ENCODE measurements at regions not wholly inside any gene's neighbourhood (a gene's known extent, or its start where the extent isn't known, plus 50 kb on each side); places are given as distances from the start of the nearest gene placed in this dataset.
"Not testable (repeated sequence)": the region's sequence is repeated elsewhere in the genome, so short reads cannot be mapped to it uniquely, and the experiment has no call there.

GRCh38 chr7:91463330-91463729 is 199.1 kb downstream of the FZD1 start:
- no peak for DNase-seq (ENCODE audit: low spot score)

DNA sequence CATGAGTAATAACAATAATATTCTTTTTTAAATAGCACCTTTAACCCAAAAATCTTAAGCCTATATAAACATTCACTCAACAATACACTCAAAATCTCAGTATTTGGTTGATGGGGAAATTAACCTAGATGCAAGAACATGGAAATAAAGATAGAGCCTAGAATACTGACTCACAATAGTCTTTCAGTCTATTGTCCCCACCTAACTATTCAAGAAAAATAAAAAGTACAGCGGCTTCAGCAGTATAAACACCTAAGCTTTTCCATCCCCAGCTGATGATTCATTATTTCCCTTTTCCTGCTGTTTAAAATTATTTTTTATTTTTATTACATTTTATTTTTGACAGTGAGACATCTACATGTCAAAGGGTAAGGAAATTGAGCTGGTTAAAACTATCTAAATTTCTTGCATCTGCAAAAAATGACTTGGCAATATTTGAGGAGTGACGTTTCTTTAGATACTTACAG is 201.4 kb downstream of the FZD1 start:
- DNase-seq (ENCODE audit: low spot score) = no peak

GRCh38 chr7:91468256-91468655 is 204.0 kb downstream of the FZD1 start:
- DNase-seq (ENCODE audit: low spot score) = no peak

GRCh38 chr7:91473619-91474018 is 209.4 kb downstream of the FZD1 start:
- DNase-seq (ENCODE audit: low spot score) = no peak

DNA sequence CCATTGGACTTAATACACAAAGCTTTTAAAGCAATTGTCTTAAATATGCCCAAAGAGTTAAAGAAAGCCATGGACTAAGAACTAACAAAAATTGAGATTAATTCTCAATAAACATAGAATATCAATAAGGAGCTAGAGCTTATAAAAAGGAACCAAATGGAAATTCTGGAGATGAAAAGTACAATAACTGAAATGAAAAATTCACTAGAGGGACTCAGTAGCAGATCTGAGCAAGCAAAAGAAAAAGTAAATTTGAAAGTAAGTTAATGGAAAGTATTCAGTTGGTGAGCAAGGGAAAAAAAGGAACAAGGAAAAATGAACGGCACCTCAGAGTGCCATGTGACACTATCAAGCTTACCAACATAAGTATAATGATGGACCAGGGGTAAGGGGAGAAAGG is 209.8 kb downstream of the FZD1 start:
- DNase-seq (ENCODE audit: low spot score) = no peak

DNA sequence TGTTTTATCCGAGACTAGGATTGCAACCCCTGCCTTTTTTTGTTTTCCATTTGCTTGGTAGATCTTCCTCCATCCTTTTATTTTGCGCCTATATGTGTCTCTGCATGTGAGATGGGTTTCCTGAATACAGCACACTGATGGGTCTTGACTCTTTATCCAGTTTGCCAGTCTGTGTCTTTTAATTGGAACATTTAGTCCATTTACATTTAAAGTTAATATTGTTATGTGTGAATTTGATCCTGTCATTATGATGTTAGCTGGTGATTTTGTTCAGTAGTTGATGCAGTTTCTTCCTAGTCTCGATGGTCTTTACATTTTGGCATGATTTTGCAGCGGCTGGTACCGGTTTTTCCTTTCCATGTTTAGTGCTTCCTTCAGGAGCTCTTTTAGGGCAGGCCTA is 216.2 kb downstream of the FZD1 start:
- not testable (repeated sequence) for DNase-seq (ENCODE audit: low spot score)

GRCh38 chr7:91491868-91492267 is 227.6 kb downstream of the FZD1 start:
- no peak for DNase-seq (ENCODE audit: low spot score)

DNA sequence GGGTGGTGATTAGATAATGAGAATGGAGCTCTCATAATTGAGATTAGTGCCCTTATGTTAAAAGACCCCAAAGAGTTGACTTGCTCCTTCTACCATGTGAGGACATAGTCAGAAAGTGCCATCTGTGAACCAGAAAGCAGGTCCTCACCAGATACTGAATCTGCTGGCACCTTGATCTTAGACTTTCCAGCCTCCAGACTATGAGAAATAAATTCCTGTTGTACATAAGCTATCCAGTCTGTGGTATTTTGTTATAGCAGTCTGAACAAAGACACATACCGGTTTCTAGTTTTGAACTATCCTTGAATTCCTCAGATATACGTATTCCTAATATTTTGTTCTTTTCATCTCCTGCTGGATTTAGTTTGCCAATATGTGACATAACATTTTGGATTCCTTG is 228.1 kb downstream of the FZD1 start:
- no peak for DNase-seq (ENCODE audit: low spot score)

DNA sequence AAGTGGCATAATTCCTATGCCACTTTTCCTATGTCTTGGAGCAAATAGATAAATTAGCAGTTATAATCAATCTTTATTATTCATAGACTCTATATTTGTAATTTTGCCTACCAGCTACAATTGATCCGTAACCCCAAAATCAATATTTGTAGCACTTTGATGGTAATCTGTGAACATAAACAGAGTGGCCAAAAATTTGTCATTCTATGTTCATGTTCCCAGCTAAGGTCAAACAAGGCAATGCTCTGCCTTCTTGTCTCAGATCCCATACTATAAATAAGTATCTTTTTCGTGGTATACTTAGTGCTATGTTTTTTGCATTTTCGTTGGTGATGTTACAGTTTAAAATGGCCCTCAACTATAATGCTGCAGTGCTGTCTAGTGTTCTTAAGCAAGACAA is 228.5 kb downstream of the FZD1 start:
- DNase-seq (ENCODE audit: low spot score) = no peak

DNA sequence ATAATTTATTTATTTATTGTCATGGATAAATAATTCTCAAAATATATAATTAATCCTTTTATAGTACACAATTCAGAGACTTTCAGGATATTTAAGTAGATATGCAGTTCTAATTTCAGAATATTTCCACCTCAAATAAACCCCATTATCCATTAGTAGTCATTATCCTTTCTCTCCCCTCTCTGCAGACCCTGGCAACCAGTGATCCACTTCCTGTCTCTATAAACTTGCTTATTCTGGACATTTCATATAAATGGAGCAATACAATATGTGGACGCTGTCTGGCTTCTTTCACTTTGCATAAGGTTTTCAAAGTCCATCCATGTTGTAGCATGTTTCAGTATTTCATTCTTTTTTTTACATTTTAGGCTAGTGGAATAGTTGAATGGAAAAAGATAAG is 230.2 kb downstream of the FZD1 start:
- no peak for DNase-seq (ENCODE audit: low spot score)

DNA sequence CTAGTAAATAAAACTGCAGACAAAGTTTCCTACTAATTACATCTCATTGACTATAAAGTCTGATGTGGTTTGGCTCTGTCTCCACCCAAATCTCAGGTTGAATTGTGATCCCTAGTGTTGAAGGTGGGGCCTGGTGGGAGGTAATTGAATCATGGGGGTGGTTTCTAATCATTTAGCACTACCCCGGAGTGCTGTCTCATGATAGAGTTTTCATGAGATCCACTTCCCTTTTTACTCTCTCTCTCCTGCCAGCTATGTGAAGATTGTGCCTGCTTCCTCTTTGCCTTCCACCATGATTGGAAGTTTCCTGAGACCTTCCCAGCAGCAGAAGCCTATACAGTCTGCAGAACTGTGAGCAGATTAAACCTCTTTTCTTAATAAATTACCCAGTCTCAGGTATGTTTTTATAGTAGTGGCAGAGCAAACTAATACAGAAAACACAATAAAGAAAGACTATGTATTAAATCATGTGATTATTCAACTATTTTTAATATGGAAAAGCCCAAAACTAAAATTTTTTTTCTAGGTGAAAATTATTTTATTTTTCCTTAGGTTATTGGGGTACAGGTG is 232.1 kb downstream of the FZD1 start:
- DNase-seq (ENCODE audit: low spot score) = no peak

- not testable (repeated sequence) for DNase-seq (ENCODE audit: low spot score)
Measured at GRCh38 chr7:91497277-91497676, 233.0 kb downstream of the FZD1 start.

DNA sequence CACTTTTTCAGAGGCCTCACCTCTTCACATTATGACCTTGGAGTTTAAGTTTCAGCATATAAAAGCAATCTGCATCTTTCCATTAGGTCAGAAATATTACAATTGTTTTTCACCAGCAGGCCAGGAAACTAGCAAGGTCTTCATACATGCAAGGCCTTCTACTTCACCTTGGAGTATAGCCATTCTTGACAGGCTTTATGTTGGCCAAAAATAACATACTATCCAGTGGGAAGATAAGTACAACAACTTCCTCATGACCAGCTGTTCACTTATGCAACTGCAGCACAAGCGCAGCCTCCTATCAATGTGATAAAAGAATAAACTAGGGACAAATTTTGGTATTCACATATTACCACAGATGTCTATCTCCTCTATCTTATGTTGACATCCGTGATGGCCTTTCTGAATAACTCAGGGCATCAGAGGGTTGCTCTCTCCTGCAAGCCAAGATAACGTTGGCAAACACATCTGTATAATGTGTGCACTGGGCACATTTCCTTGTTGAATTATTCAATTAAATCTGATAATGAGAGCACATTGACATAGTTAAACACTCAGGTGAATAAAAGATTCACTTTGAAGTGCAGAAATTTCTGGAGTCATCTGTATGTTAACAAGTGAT is 239.8 kb downstream of the FZD1 start:
- DNase-seq (ENCODE audit: low spot score) = no peak

DNA sequence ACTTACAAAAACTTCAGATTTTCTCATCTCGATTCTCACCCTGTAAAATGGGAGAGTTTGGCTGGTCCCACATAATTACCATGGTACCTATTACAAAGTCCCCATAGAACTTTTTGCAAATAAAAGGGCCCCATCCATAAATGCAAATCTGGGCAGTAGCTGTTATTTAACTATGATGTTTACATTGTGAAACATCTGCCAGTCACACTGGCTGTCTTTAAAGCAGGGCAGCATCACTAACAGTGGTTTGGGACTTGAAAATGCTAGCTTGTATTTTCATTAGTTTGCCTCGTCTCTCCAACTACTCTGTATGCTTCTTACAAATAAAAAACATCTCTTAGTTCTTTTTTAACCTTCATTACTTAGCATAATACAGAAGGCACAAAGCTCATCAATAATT is 240.7 kb downstream of the FZD1 start:
- no peak for DNase-seq (ENCODE audit: low spot score)

DNA sequence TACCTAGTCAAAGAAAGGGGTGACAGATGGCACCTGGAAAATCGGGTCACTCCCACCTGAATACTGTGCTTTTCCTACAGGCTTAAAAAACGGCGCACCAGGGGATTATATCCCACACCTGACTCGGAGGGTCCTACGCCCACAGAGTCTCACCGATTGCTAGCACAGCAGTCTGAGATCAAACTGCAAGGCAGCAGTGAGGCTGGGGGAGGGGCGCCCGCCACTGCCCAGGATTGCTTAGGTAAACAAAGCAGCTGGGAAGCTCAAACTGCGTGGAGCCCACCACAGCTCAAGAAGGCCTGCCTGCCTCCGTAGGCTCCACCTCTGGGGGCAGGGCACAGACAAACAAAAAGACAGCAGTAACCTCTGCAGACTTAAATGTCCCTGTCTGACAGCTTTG is 242.7 kb downstream of the FZD1 start:
- DNase-seq (ENCODE audit: low spot score) = not testable (repeated sequence)

DNA sequence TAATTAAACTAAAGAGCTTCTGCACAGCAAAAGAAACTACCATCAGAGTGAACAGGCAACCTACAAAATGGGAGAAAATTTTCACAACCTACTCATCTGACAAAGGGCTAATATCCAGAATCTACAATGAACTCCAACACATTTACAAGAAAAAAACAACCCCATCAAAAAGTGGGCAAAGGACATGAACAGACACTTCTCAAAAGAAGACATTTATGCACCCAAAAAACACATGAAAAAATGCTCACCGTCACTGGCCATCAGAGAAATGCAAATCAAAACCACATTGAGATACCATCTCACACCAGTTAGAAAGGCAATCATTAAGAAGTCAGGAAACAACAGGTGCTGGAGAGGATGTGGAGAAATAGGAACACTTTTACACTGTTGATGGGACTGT is 247.6 kb downstream of the FZD1 start:
- DNase-seq (ENCODE audit: low spot score) = not testable (repeated sequence)

DNA sequence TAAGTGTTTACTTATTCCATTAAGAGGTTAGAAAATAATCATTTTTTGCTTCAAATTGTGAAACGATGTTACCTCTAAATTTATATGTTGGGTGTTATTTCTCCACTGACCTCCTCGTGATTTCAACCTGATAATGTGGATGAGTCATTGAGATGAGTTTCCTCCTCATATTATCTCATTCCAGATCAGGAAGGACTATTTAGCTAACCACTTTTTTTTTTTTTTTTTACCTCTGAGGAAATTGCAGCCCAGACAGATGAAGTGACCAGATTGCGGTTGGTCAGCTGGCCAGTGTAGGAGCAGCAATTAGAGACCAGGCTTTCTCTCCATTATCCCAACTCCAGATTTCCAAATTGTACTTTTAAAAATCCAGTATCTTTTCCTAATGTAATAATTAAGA is 248.7 kb downstream of the FZD1 start:
- peak; percentile 43 for DNase-seq (ENCODE audit: low spot score)

GRCh38 chr7:91514591-91514990 is 250.4 kb downstream of the FZD1 start:
- no peak for DNase-seq (ENCODE audit: low spot score)

- no peak for DNase-seq (ENCODE audit: low spot score)
Measured at GRCh38 chr7:91515961-91516360, 251.7 kb downstream of the FZD1 start.

- no peak for DNase-seq (ENCODE audit: low spot score)
Measured at GRCh38 chr7:91517201-91517785, 253.1 kb downstream of the FZD1 start.

DNA sequence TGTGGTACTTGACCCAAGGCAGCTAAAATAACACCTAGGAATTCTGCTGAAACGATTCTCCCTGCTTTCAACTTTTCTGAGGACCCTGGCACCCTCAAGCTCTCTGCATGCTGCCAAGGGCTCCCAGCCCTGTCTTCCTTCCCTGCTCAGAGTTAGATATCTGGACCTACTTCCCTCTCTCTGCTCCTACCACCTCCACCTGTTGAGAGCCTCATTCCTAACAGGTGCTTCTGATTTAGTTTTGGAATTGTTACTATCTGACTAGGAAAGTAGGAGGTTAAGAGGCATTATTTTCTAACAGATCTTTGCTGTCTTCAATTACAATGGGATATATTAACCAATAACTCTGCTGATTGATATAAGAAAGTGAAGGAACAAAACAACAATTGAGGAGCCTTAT is 253.8 kb downstream of the FZD1 start:
- DNase-seq (ENCODE audit: low spot score) = no peak

DNA sequence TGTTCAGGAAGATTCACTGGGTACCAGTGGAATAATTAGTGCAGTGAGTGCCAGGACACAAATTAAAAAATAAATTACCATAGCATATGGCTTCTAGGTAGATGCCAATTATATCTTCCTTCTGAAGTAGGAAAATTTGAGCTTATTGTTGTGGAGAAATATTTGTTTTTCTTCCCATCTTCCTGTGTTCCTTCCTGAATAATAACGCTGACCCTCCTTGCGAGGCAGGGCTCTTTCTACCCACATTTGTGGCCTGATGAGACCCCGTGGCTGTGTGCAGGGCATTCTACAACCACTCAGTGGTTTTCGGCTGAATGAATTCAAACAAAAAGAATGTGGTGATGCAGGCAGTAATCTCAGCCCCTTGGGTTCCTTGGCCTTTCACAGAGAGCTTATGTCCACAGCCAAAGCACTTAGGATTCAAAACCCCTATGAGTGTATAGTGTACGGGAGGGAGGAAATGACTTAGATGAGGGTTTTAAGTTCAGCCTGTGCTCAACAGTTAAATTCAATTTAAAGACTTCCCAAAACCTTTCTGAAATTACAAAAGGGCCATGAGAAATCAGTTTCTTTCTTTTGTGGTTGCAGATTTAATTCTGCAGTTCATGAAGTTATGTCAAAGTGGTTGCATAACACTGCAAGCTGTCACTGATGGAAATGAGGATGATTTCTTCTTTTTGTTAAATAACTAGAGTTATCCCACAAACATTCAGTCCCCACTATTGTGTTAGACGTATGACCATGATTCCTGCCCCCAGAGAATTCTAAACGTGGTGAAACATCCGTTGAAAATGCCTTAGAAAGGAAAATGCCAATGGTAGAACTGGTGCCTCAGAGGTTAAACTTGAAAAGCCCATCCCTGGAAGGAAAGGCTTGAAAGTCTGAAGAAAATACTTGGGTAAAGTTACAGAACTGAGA is 255.3 kb downstream of the FZD1 start:
- no peak for DNase-seq (ENCODE audit: low spot score)

DNA sequence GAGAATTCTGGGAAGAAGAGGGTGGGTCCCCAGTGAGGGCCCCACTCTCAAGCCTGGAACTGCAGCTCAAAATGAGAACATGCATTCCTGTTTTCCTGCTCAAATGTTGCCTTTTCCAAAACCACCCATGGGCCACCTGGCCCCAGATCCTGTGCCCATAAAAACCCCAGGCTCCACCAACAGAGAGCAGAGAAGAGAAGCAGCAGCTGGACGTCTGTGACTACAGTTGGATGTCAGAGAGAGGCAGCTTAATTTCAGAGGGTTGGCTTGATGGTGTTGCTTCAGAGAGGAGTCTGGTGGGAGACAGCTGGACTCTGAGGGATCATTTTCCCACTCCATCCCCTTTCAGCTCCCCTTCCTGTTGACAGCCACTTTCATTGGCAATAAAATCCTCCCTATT is 256.4 kb downstream of the FZD1 start:
- DNase-seq (ENCODE audit: low spot score) = no peak

All from SW480 (cell line).